Left lobe of liver (tissue), 2 donors: ENCODE measurements at regions not wholly inside any gene's neighbourhood (a gene's known extent, or its start where the extent isn't known, plus 50 kb on each side); places are given as distances from the start of the nearest gene placed in this dataset.
A peak's percentile ranks its signal among the peaks of the same experiment; 100 is the strongest.
"Not testable (repeated sequence)": the region's sequence is repeated elsewhere in the genome, so short reads cannot be mapped to it uniquely, and the experiment has no call there.

Source experiments
- ATAC-seq: fragments of 200-7000 bp; cut with Tn5 transposase; one replicate; pipeline ENCODE4 v1.9.1; 2020; ENCODE audit warnings: mild to moderate bottlenecking, moderate library complexity
- DNase-seq: peaks from one replicate; pipeline ENCODE4 v3.0.0-alpha.2; 2020; ENCODE audit warnings: low spot score
- donor health status: DM: no; HTN: no; CAD: no; lungs with moderate emphysema.
- donor health status: DM: no; HTN: yes; CAD: no.

GRCh38 chr14:104301731-104302460 lies 163.5 kb downstream of the KIF26A start:
- DNase-seq: no peak
- no peak for ATAC-seq

- ATAC-seq (no peak), DNase-seq (no peak)
Measured at GRCh38 chr14:104302794-104303405, 164.5 kb downstream of the KIF26A start.

- DNase-seq (no peak), ATAC-seq (no peak)
Measured at GRCh38 chr14:104303705-104304425, 165.5 kb downstream of the KIF26A start.

- DNase-seq (no peak), ATAC-seq (no peak)
Measured at GRCh38 chr14:104304451-104305351, 166.3 kb downstream of the KIF26A start.

GRCh38 chr14:104305511-104306449 lies 167.4 kb downstream of the KIF26A start:
- ATAC-seq: no peak
- no peak for DNase-seq

GRCh38 chr14:104306450-104307040 lies 168.2 kb downstream of the KIF26A start:
- DNase-seq (no peak), ATAC-seq (no peak)

GRCh38 chr14:104307246-104307626 lies 168.8 kb downstream of the KIF26A start:
- ATAC-seq (no peak), DNase-seq (no peak)

GRCh38 chr14:104307627-104308401 lies 169.4 kb downstream of the KIF26A start:
- DNase-seq (no peak), ATAC-seq (no peak)

- not testable (repeated sequence) for DNase-seq, ATAC-seq
Measured at GRCh38 chr14:104308534-104308933, 170.1 kb downstream of the KIF26A start.

- ATAC-seq (no peak), DNase-seq (no peak)
Measured at GRCh38 chr14:104309657-104310369, 171.4 kb downstream of the KIF26A start.

GRCh38 chr14:104311358-104311757 lies 173.0 kb downstream of the KIF26A start:
- DNase-seq (no peak), ATAC-seq (no peak)

- DNase-seq: no peak
Measured at GRCh38 chr14:104313674-104314073, 175.3 kb downstream of the KIF26A start.

GRCh38 chr14:104314251-104314941 lies 176.0 kb downstream of the KIF26A start:
- no peak for ATAC-seq
- no peak for DNase-seq

More at GRCh38 chr14:104313674-104314073, 175.3 kb downstream of the KIF26A start:
- no peak for ATAC-seq

GRCh38 chr14:104315169-104315568 lies 176.8 kb downstream of the KIF26A start:
- ATAC-seq (no peak), DNase-seq (no peak)

GRCh38 chr14:104315625-104316024 lies 177.2 kb downstream of the KIF26A start:
- no peak for DNase-seq
- ATAC-seq: no peak

GRCh38 chr14:104316121-104316722 lies 177.8 kb downstream of the KIF26A start:
- ATAC-seq: no peak
- peak; percentile 37 for DNase-seq
